GM12878 (cell line): ENCODE measurements at regions not wholly inside any gene's neighbourhood (a gene's known extent, or its start where the extent isn't known, plus 50 kb on each side); places are given as distances from the start of the nearest gene placed in this dataset.

Experiments
- ATAC-seq: fragments of 200-7000 bp; cut with Tn5 transposase; 3 replicates; pipeline ENCODE4 v1.9.1; 2020; ENCODE audit warnings: mild to moderate bottlenecking, moderate library complexity
- BruUV-seq: library from RNA; stranded (reverse); fragments of 400-500 nt; replicated peaks from 2 replicates; lab custom pipeline; 2021; lab: Mats Ljungman, UMichigan
- CTCF ChIA-PET: fragments of 300-600 bp; sonication (Branson Sonifier 250); formaldehyde crosslinking; extraction: SDS; loops from one replicate; lab custom pipeline; 2021; ENCODE audit warnings: inconsistent platforms; lab: Yijun Ruan, JAX
- POLR2A ChIA-PET: fragments of 350-600 bp; formaldehyde crosslinking; extraction: SDS; loops from one replicate; lab custom pipeline; 2021; ENCODE audit warnings: inconsistent platforms; lab: Charles Lee
- RAD21 ChIA-PET: fragments of 300-600 bp; sonication (Branson Sonifier 250); formaldehyde crosslinking; loops from one replicate; lab custom pipeline; 2023; ENCODE audit warnings: antibody characterized with exemption; ENCODE audit not compliant: unreplicated experiment; lab: Charles Lee
- SMC1A ChIA-PET: fragments of 300-600 bp; sonication (Branson Sonifier 250); formaldehyde crosslinking; loops from one replicate; lab custom pipeline; 2023; ENCODE audit not compliant: unreplicated experiment, uncharacterized antibody; lab: Charles Lee
- DNase-seq: peaks from one replicate; pipeline ENCODE4 v3.0.0-alpha.2; 2011; ENCODE audit warnings: low read depth, low spot score
- FAIRE-seq: peaks from 3 replicates; lab custom pipeline; 2011; peaks lifted over from hg19 to GRCh38; lab: Jason Lieb, UNC
- H2AFZ ChIP-seq: 2 replicates; pipeline ENCODE4 v1.6.0; 2011; ENCODE audit warnings: low read depth, low read length, control low read depth; ENCODE audit not compliant: control insufficient read depth
- H3K27ac ChIP-seq: 2 replicates; pipeline ENCODE4 v1.5.1; 2011; ENCODE audit warnings: control low read depth; ENCODE audit not compliant: control insufficient read depth, insufficient read depth
- H3K27me3 ChIP-seq, 2 experiments: replicated peaks in 1 of 2; 2 replicates each; pipeline versions ENCODE4 v1.6.0 to v1.6.1; 2011; ENCODE audit warnings: low read length in 1 of 2; ENCODE audit not compliant: control insufficient read depth in 2 of 2, insufficient read depth in 2 of 2
- H3K36me3 ChIP-seq, 2 experiments: 2 replicates each; pipeline ENCODE4 v1.5.1; 2011; ENCODE audit warnings: low read length in 1 of 2; ENCODE audit not compliant: control insufficient read depth in 2 of 2, insufficient read depth in 2 of 2
- H3K4me1 ChIP-seq: 2 replicates; pipeline ENCODE4 v1.6.1; 2011; ENCODE audit warnings: mild to moderate bottlenecking, low read length, moderate library complexity, mixed read lengths; ENCODE audit not compliant: control insufficient read depth, insufficient read depth
- H3K4me2 ChIP-seq: 2 replicates; pipeline ENCODE4 v1.6.0; 2011; ENCODE audit warnings: control low read depth; ENCODE audit not compliant: control insufficient read depth, insufficient read depth
- H3K4me3 ChIP-seq: fragments of 200-600 bp; sonication (generic); 2 replicates; pipeline ENCODE4 v1.5.1; 2016
- H3K79me2 ChIP-seq: 2 replicates; pipeline ENCODE4 v1.6.0; 2011; ENCODE audit warnings: low read length; ENCODE audit not compliant: control insufficient read depth, insufficient read depth
- H3K9ac ChIP-seq: 2 replicates; pipeline ENCODE4 v1.8.0; 2011; ENCODE audit warnings: low read length, control low read depth, mixed read lengths; ENCODE audit not compliant: control insufficient read depth, insufficient read depth
- H3K9me3 ChIP-seq: replicated peaks from 3 replicates; pipeline ENCODE4 v1.5.1; 2011; ENCODE audit warnings: mild to moderate bottlenecking, low read length; ENCODE audit not compliant: control insufficient read depth, insufficient read depth
- H4K20me1 ChIP-seq: 2 replicates; pipeline ENCODE4 v1.6.0; 2011; ENCODE audit not compliant: control insufficient read depth, insufficient read depth
- BACH1 ChIP-seq: fragments of 450-650 bp; IDR thresholded peaks from 2 replicates; pipeline ENCODE4 v1.6.1; 2017; ENCODE audit warnings: mild to moderate bottlenecking, borderline replicate concordance
- CEBPB ChIP-seq, 2 experiments: fragments of 150-350 bp in 1 of 2; IDR thresholded peaks; 2 replicates each; pipeline ENCODE4 v1.6.1; 2012 to 2014; ENCODE audit warnings: low read depth in 2 of 2, low read length in 2 of 2, borderline replicate concordance in 1 of 2, inconsistent platforms in 1 of 2
- HDAC6 ChIP-seq: fragments of 200-600 bp; sonication (generic); IDR thresholded peaks from one replicate; pipeline ENCODE4 v1.8.0; 2017; ENCODE audit warnings: antibody characterized with exemption; ENCODE audit not compliant: unreplicated experiment
- IKZF1 ChIP-seq: fragments of 450-650 bp; conservative IDR thresholded peaks from 2 replicates; pipeline ENCODE4 v1.6.1; 2017; ENCODE audit warnings: antibody characterized with exemption, mild to moderate bottlenecking
- KDM1A ChIP-seq: fragments of 200-600 bp; sonication (generic); IDR thresholded peaks from 2 replicates; pipeline ENCODE4 v1.6.1; 2016; ENCODE audit warnings: borderline replicate concordance
- MLLT1 ChIP-seq: fragments of 450-650 bp; IDR thresholded peaks from 2 replicates; pipeline ENCODE4 v1.6.1; 2016; ENCODE audit warnings: mild to moderate bottlenecking
- MTA3 ChIP-seq: IDR thresholded peaks from 2 replicates; pipeline ENCODE4 v1.6.1; 2012; ENCODE audit warnings: low read length, inconsistent platforms, borderline replicate concordance
- NR2C1 ChIP-seq: fragments of 450-650 bp; IDR thresholded peaks from 2 replicates; pipeline ENCODE4 v1.6.1; 2017; ENCODE audit warnings: antibody characterized with exemption, mild to moderate bottlenecking, moderate library complexity
- RUNX3 ChIP-seq: IDR thresholded peaks from 2 replicates; pipeline ENCODE4 v1.6.1; 2012; ENCODE audit warnings: low read length, inconsistent platforms
- YBX1 ChIP-seq: fragments of 450-650 bp; IDR thresholded peaks from 2 replicates; pipeline ENCODE4 v1.6.1; 2016; ENCODE audit warnings: antibody characterized with exemption
- ZNF622 ChIP-seq: fragments of 450-650 bp; IDR thresholded peaks from 2 replicates; pipeline ENCODE4 v1.6.1; 2017; ENCODE audit warnings: mild to moderate bottlenecking, inconsistent platforms
- ZSCAN29 ChIP-seq: fragments of 450-650 bp; IDR thresholded peaks from 2 replicates; pipeline ENCODE4 v1.6.1; 2017; ENCODE audit warnings: mild to moderate bottlenecking, moderate library complexity
- WGBS: methylation state at CpG from one replicate; pipeline ENCODE4 v1.1.6; 2016; ENCODE audit warnings: low lambda C conversion rate; ENCODE audit not compliant: insufficient replicate concordance, insufficient coverage; ENCODE audit errors: missing lambda C conversion rate; 5-methylcytosine and 5-hydroxymethylcytosine counted together
- in situ Hi-C: fragments of 300-500 bp; cut with MboI; formaldehyde crosslinking; loops from 9 replicates; pipeline ENCODE4 v1.14.3; 2018; ENCODE audit warnings: mixed read lengths
- intact Hi-C: fragments of 100-400 bp; cut with micrococcal nuclease; formaldehyde crosslinking; loops from one replicate; pipeline ENCODE4 v1.14.2; 2022; ENCODE audit not compliant: unreplicated experiment
- TF ChIP-seq, protein P1 (sequence below): fragments of 450-650 bp; IDR thresholded peaks from 2 replicates; pipeline ENCODE4 v1.6.1; 2016; ENCODE audit warnings: mild to moderate bottlenecking
- TF ChIP-seq, protein P2 (sequence below): IDR thresholded peaks from 2 replicates; pipeline ENCODE4 v1.6.1; 2012; ENCODE audit warnings: low read depth, low read length, improper control_type of control experiment

- no peaks in the 10 kb centered on the region; a peak in 1 of 4 replicates for H3K27me3 ChIP-seq
- no TSS peak for BruUV-seq
- DNase-seq: no peak
- ChIA-PET POLR2A (no interaction called here), CTCF (no interaction called here), SMC1A (no interaction called here), RAD21 (no interaction called here)
- no peaks in the 10 kb centered on the region for H3K79me2 ChIP-seq
- no peaks in the 10 kb centered on the region for H4K20me1 ChIP-seq
- H2AFZ ChIP-seq: no peak overlapping the region
- WGBS: 18% methylated on average over 6 of the region's 6 CpGs
- H3K9me3 ChIP-seq: no peaks in the 10 kb centered on the region
- FAIRE-seq: no peak
- no peaks in the 10 kb centered on the region for H3K4me1 ChIP-seq
- no peak overlapping the region for H3K9ac ChIP-seq
- no peak overlapping the region for H3K4me3 ChIP-seq
- H3K4me2 ChIP-seq: no peak overlapping the region
- intact Hi-C loops (no loop called here), in situ Hi-C loops (no loop called here)
- TF ChIP-seq CEBPB (IDR thresholded peaks at IDR 0.05; ENCODE audit: borderline replicate concordance in 1 of 2, low read depth in 2 of 2, low read length in 2 of 2) (no peak), KDM1A (no peak), ZSCAN29 (no peak), NR2C1 (no peak), IKZF1 (no peak), ZNF622 (no peak), YBX1 (no peak), BACH1 (no peak), MTA3 (no peak), HDAC6 (no peak), RUNX3 (no peak), MLLT1 (no peak)
- TF ChIP-seq, protein P1, sequence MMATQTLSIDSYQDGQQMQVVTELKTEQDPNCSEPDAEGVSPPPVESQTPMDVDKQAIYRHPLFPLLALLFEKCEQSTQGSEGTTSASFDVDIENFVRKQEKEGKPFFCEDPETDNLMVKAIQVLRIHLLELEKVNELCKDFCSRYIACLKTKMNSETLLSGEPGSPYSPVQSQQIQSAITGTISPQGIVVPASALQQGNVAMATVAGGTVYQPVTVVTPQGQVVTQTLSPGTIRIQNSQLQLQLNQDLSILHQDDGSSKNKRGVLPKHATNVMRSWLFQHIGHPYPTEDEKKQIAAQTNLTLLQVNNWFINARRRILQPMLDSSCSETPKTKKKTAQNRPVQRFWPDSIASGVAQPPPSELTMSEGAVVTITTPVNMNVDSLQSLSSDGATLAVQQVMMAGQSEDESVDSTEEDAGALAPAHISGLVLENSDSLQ: no peak
- TF ChIP-seq, protein P2, sequence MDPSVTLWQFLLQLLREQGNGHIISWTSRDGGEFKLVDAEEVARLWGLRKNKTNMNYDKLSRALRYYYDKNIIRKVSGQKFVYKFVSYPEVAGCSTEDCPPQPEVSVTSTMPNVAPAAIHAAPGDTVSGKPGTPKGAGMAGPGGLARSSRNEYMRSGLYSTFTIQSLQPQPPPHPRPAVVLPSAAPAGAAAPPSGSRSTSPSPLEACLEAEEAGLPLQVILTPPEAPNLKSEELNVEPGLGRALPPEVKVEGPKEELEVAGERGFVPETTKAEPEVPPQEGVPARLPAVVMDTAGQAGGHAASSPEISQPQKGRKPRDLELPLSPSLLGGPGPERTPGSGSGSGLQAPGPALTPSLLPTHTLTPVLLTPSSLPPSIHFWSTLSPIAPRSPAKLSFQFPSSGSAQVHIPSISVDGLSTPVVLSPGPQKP: no peak
- no peak for ATAC-seq
- no peaks in the 10 kb centered on the region for H3K36me3 ChIP-seq
- no peak overlapping the region for H3K27ac ChIP-seq
These were observed 411.6 kb downstream of the ZNF521 start for GRCh38 chr18:24940416-24940815.
